ENCODE measurements at regions not wholly inside any gene's neighbourhood (a gene's known extent, or its start where the extent isn't known, plus 50 kb on each side); places are given as distances from the start of the nearest gene placed in this dataset.
"Not testable (repeated sequence)": the region's sequence is repeated elsewhere in the genome, so short reads cannot be mapped to it uniquely, and the experiment has no call there.

DNA sequence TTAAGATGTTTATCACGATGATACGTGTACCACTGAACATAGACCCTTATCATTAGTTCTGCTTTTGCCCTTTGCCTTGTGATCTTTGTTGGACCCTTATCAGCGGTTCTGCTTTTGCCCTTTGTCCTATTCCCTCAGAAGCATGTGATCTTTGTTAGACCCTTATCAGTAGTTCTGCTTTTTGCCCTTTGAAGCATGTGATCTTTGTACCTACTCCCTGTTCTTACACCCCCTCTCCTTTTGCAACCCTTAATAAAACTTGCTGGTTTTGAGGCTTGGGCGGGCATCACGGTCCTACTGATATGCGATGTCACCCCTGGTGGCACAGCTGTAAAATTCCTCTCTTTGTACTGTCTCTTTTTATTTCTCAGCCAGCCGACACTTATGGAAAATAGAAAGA is 117.0 kb downstream of the SDHAF3 start:
- TF ChIP-seq, protein P1, sequence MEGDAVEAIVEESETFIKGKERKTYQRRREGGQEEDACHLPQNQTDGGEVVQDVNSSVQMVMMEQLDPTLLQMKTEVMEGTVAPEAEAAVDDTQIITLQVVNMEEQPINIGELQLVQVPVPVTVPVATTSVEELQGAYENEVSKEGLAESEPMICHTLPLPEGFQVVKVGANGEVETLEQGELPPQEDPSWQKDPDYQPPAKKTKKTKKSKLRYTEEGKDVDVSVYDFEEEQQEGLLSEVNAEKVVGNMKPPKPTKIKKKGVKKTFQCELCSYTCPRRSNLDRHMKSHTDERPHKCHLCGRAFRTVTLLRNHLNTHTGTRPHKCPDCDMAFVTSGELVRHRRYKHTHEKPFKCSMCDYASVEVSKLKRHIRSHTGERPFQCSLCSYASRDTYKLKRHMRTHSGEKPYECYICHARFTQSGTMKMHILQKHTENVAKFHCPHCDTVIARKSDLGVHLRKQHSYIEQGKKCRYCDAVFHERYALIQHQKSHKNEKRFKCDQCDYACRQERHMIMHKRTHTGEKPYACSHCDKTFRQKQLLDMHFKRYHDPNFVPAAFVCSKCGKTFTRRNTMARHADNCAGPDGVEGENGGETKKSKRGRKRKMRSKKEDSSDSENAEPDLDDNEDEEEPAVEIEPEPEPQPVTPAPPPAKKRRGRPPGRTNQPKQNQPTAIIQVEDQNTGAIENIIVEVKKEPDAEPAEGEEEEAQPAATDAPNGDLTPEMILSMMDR (IDR thresholded peaks at IDR 0.05), result not testable (repeated sequence)
- TF ChIP-seq POLR2A (IDR thresholded peaks at IDR 0.05), result not testable (repeated sequence)
